ENCODE measurements at regions not wholly inside any gene's neighbourhood (a gene's known extent, or its start where the extent isn't known, plus 50 kb on each side); places are given as distances from the start of the nearest gene placed in this dataset.
"Not testable (repeated sequence)": the region's sequence is repeated elsewhere in the genome, so short reads cannot be mapped to it uniquely, and the experiment has no call there.

GRCh38 chrX:117400005-117400404 lies 716.6 kb downstream of the KLHL13 start:
- TF ChIP-seq ZNF792 (tag by site-specific recombination; IDR thresholded peaks at IDR 0.05) (no peak), SCRT2 (tag by site-specific recombination; IDR thresholded peaks at IDR 0.05) (no peak), ZNF529 (tag by site-specific recombination; IDR thresholded peaks at IDR 0.05; ENCODE audit: insufficient replicate concordance) (no peak)
- no peak overlapping the region for H3K27ac ChIP-seq (ENCODE audit: extremely low read depth, low read depth, low read length)
- H3K9me3 ChIP-seq (ENCODE audit: control insufficient read depth, insufficient read depth, low read depth, low read length): no peaks in the 10 kb centered on the region
- ChIA-PET POLR2A (no interaction called here), CTCF (interaction anchor here (0.7 kb wide), 1 partner anchor 871 kb away, joined by 3 read pairs; no protein-coding TSS in a partner anchor)
- no peaks in the 10 kb centered on the region for H3K4me1 ChIP-seq (ENCODE audit: control insufficient read depth, insufficient read depth, low read length)
- H3K36me3 ChIP-seq (ENCODE audit: control insufficient read depth in 2 of 2, insufficient read depth in 1 of 2, low read length in 2 of 2): no peaks in the 10 kb centered on the region
- no peak overlapping the region for H3K4me3 ChIP-seq (ENCODE audit: low read depth, low read length)

- H3K36me3 ChIP-seq (ENCODE audit: control insufficient read depth in 2 of 2, insufficient read depth in 1 of 2, low read length in 2 of 2): no peaks in the 10 kb centered on the region
- H3K27ac ChIP-seq (ENCODE audit: extremely low read depth, low read depth, low read length): no peak overlapping the region
- CTCF ChIA-PET: no interaction called here
- POLR2A ChIA-PET: no interaction called here
- H3K9me3 ChIP-seq (ENCODE audit: control insufficient read depth, insufficient read depth, low read depth, low read length): no peaks in the 10 kb centered on the region
- H3K4me1 ChIP-seq (ENCODE audit: control insufficient read depth, insufficient read depth, low read length): no peaks in the 10 kb centered on the region
- no peak for TF ChIP-seq ZFHX2 (tag by site-specific recombination; conservative IDR thresholded peaks at IDR 0.05)
- no peak for TF ChIP-seq BCL11A (tag by site-specific recombination; IDR thresholded peaks at IDR 0.05; ENCODE audit: low read depth)
- no peak for TF ChIP-seq ZNF311 (tag by site-specific recombination; IDR thresholded peaks at IDR 0.05; ENCODE audit: borderline replicate concordance)
- no peak for TF ChIP-seq KLF9 (tag by site-specific recombination; IDR thresholded peaks at IDR 0.05; ENCODE audit: low read depth)
- TF ChIP-seq ZSCAN5A (tag by site-specific recombination; IDR thresholded peaks at IDR 0.05): no peak
- TF ChIP-seq ZNF692 (tag by site-specific recombination; IDR thresholded peaks at IDR 0.05): no peak
- no peak for TF ChIP-seq ZNF571 (tag by site-specific recombination; IDR thresholded peaks at IDR 0.05)
- TF ChIP-seq ZSCAN4 (tag by site-specific recombination; IDR thresholded peaks at IDR 0.05): no peak
- no peak for TF ChIP-seq ZNF155 (tag by site-specific recombination; IDR thresholded peaks at IDR 0.05)
- TF ChIP-seq ZNF514 (tag by site-specific recombination; IDR thresholded peaks at IDR 0.05): no peak
- no peak for TF ChIP-seq RBAK (tag by site-specific recombination; IDR thresholded peaks at IDR 0.05)
- no peak for TF ChIP-seq KLF16 (tag by site-specific recombination; IDR thresholded peaks at IDR 0.05)
- TF ChIP-seq ZNF561 (tag by site-specific recombination; IDR thresholded peaks at IDR 0.05; ENCODE audit: borderline replicate concordance): no peak
- no peak for TF ChIP-seq ZNF416 (tag by site-specific recombination; IDR thresholded peaks at IDR 0.05)
- H3K4me3 ChIP-seq (ENCODE audit: low read depth, low read length): no peak overlapping the region
Measured at GRCh38 chrX:117397844-117398243, 718.8 kb downstream of the KLHL13 start.

GRCh38 chrX:117394506-117395070 lies 722.0 kb downstream of the KLHL13 start:
- H3K4me3 ChIP-seq (ENCODE audit: low read depth, low read length); POLR2A ChIA-PET; H3K4me1 ChIP-seq (ENCODE audit: control insufficient read depth, insufficient read depth, low read length); CTCF ChIA-PET; H3K9me3 ChIP-seq (ENCODE audit: control insufficient read depth, insufficient read depth, low read depth, low read length); H3K27ac ChIP-seq (ENCODE audit: extremely low read depth, low read depth, low read length); H3K36me3 ChIP-seq (ENCODE audit: control insufficient read depth in 2 of 2, insufficient read depth in 1 of 2, low read length in 2 of 2): not testable (repeated sequence)

GRCh38 chrX:117392360-117392759 lies 724.2 kb downstream of the KLHL13 start:
- CTCF ChIA-PET; H3K27ac ChIP-seq (ENCODE audit: extremely low read depth, low read depth, low read length); H3K4me3 ChIP-seq (ENCODE audit: low read depth, low read length); H3K36me3 ChIP-seq (ENCODE audit: control insufficient read depth in 2 of 2, insufficient read depth in 1 of 2, low read length in 2 of 2); H3K9me3 ChIP-seq (ENCODE audit: control insufficient read depth, insufficient read depth, low read depth, low read length); POLR2A ChIA-PET; H3K4me1 ChIP-seq (ENCODE audit: control insufficient read depth, insufficient read depth, low read length): not testable (repeated sequence)

All from HEK293 (cell line).